ENCODE measurements at regions not wholly inside any gene's neighbourhood (a gene's known extent, or its start where the extent isn't known, plus 50 kb on each side); places are given as distances from the start of the nearest gene placed in this dataset.

DNA sequence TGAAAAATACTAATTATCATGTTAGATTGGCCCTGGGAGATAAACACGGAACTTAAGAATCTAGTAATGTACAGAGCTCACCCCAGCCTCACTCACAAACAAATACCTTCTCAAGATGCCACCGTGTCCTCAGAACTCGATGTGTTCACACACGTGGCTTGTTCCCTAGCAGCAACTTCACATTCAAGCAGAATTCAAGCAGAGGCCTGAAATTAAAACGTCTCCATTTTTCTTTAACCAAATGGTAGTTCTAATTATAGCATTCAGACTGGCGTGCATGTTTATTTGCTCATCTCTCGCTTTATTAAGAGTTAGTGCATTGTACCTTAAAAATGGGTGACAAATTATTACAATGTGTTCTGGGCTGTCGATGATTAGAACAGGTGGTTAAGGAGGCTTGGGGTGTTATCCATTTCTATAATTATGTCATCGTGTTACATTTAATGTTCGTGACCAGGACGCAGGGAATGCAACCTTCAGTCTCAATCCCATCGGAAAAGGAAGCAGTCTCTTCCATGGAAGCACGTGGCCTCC, 57.3 kb upstream of the SLC66A3 start:
- TF ChIP-seq, protein P1, sequence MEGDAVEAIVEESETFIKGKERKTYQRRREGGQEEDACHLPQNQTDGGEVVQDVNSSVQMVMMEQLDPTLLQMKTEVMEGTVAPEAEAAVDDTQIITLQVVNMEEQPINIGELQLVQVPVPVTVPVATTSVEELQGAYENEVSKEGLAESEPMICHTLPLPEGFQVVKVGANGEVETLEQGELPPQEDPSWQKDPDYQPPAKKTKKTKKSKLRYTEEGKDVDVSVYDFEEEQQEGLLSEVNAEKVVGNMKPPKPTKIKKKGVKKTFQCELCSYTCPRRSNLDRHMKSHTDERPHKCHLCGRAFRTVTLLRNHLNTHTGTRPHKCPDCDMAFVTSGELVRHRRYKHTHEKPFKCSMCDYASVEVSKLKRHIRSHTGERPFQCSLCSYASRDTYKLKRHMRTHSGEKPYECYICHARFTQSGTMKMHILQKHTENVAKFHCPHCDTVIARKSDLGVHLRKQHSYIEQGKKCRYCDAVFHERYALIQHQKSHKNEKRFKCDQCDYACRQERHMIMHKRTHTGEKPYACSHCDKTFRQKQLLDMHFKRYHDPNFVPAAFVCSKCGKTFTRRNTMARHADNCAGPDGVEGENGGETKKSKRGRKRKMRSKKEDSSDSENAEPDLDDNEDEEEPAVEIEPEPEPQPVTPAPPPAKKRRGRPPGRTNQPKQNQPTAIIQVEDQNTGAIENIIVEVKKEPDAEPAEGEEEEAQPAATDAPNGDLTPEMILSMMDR (IDR thresholded peaks at IDR 0.05), result no peak
- TF ChIP-seq ZFX (IDR thresholded peaks at IDR 0.05; ENCODE audit: borderline replicate concordance), result no peak
